ENCODE measurements at regions not wholly inside any gene's neighbourhood (a gene's known extent, or its start where the extent isn't known, plus 50 kb on each side); places are given as distances from the start of the nearest gene placed in this dataset.

- Histone ChIP-seq H3K36me3 (replicated peaks in 1 of 2) (no peaks in the 10 kb centered on the region), H3K27ac (peak overlapping the region in 2 of 5 donors; percentile 58), H3K27me3 (no peaks in the 10 kb centered on the region), H3K4me1 (replicated peaks in 1 of 2) (no peaks in the 10 kb centered on the region), H3K9me3 (replicated peaks in 1 of 3) (no peaks in the 10 kb centered on the region), H3K4me3 (no peak overlapping the region)
- WGBS, 4 donors, result 27 to 43% (median 35%) methylated on average over 7 of the region's 7 CpGs
- peak; percentile 58 to 88 (median 77) for DNase-seq
- intact Hi-C loops (cut with DNase I), result no loop called here
- no peak for TF ChIP-seq POLR2A (IDR thresholded peaks at IDR 0.05)
- TF ChIP-seq, protein P1, sequence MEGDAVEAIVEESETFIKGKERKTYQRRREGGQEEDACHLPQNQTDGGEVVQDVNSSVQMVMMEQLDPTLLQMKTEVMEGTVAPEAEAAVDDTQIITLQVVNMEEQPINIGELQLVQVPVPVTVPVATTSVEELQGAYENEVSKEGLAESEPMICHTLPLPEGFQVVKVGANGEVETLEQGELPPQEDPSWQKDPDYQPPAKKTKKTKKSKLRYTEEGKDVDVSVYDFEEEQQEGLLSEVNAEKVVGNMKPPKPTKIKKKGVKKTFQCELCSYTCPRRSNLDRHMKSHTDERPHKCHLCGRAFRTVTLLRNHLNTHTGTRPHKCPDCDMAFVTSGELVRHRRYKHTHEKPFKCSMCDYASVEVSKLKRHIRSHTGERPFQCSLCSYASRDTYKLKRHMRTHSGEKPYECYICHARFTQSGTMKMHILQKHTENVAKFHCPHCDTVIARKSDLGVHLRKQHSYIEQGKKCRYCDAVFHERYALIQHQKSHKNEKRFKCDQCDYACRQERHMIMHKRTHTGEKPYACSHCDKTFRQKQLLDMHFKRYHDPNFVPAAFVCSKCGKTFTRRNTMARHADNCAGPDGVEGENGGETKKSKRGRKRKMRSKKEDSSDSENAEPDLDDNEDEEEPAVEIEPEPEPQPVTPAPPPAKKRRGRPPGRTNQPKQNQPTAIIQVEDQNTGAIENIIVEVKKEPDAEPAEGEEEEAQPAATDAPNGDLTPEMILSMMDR (IDR thresholded peaks at IDR 0.05), result no peak
These were observed 149.5 kb upstream of the SVIL start for GRCh38 chr10:29784175-29784773.

DNA sequence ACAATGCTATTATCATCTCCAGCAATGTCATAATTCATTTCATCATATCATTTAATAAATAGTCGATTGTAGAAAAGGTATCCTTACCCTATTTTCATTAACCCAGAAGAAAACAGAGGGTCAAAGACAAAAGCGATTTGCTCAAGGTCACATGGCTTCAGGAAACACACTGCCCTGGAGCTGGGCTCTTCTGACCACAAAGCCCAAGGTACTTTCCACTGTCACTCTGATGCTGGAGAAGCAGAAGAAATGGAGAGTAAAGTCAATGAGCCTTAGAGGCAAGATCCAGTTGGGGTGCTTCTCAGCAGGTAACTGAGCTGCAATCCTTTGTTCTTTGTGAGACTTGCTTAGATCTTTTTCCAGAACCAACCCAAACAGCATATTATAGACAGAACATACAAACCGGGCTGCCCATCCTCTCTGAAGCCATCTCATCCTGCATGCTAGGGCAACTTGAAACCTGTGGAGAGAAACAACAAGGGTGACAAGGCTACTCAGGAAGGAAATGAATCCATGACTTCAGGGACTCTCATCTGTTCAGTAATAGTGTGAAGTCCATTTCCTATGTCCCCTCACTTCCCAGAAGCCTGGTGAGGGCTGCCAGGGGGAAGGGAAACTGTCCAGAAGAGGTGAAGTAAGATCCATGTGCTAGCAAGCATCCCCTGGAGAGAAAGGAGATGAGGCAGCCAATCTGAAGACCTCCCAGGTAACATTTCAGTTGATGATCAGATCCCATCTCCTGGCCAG is 148.6 kb upstream of the SVIL start:
- Histone ChIP-seq H3K9me3 (replicated peaks in 1 of 3) (no peaks in the 10 kb centered on the region), H3K4me1 (replicated peaks in 1 of 2) (no peaks in the 10 kb centered on the region), H3K27ac (peak overlapping the region in 2 of 5 donors; percentile 58), H3K27me3 (no peaks in the 10 kb centered on the region), H3K4me3 (no peak overlapping the region), H3K36me3 (replicated peaks in 1 of 2) (no peaks in the 10 kb centered on the region)
- WGBS, 4 donors, result 42 to 57% (median 47%) methylated on average over 3 of the region's 3 CpGs
- DNase-seq, result no peak
- intact Hi-C loops (cut with DNase I), result no loop called here
- TF ChIP-seq, protein P1 (IDR thresholded peaks at IDR 0.05), result no peak
- TF ChIP-seq POLR2A (IDR thresholded peaks at IDR 0.05), result no peak

GRCh38 chr10:29780639-29781038 is 145.9 kb upstream of the SVIL start:
- Histone ChIP-seq H3K36me3 (replicated peaks in 1 of 2) (no peaks in the 10 kb centered on the region), H3K4me1 (replicated peaks in 1 of 2) (no peaks in the 10 kb centered on the region), H3K9me3 (replicated peaks in 1 of 3) (no peaks in the 10 kb centered on the region), H3K27me3 (no peaks in the 10 kb centered on the region), H3K4me3 (no peak overlapping the region), H3K27ac (no peak overlapping the region)
- WGBS, 4 donors, result 81 to 94% (median 87%) methylated on average over 3 of the region's 3 CpGs
- intact Hi-C loops (cut with DNase I), result no loop called here
- no peak for DNase-seq
- TF ChIP-seq, protein P1 (IDR thresholded peaks at IDR 0.05), result no peak
- no peak for TF ChIP-seq POLR2A (IDR thresholded peaks at IDR 0.05)

DNA sequence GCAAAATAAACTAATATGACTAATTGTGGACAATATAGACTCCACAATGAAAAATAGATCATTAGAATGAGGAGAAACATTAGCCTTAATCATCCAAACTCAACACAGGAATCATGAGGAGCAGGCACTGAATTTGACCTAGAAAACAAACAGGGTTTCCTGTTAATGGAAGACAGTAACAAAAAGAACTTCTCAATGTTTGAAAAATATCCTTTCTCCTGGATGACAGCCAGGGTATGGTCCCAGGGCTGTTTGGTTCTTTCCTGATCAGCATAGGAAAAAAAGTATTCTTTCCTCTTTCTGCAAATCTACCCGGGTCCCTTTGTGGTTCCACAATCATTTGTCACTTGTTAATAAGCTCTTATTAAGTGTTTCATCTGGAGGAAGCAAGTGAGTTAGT is 145.3 kb upstream of the SVIL start:
- Histone ChIP-seq H3K9me3 (replicated peaks in 1 of 3) (no peaks in the 10 kb centered on the region), H3K4me3 (no peak overlapping the region), H3K4me1 (replicated peaks in 1 of 2) (no peaks in the 10 kb centered on the region), H3K36me3 (replicated peaks in 1 of 2) (no peaks in the 10 kb centered on the region), H3K27ac (no peak overlapping the region), H3K27me3 (no peaks in the 10 kb centered on the region)
- 37 to 43% (median 41%) methylated on average over 1 of the region's 1 CpG for WGBS, 4 donors
- no peak for TF ChIP-seq POLR2A (IDR thresholded peaks at IDR 0.05)
- TF ChIP-seq, protein P1 (IDR thresholded peaks at IDR 0.05), result no peak
- intact Hi-C loops (cut with DNase I), result no loop called here
- DNase-seq, result no peak

Data from adrenal gland (tissue), 9 donors.